ENCODE measurements at regions not wholly inside any gene's neighbourhood (a gene's known extent, or its start where the extent isn't known, plus 50 kb on each side); places are given as distances from the start of the nearest gene placed in this dataset.

GRCh38 chrX:115936008-115936407 lies 234.5 kb upstream of the AGTR2 start:
- TF ChIP-seq CHD1 (IDR thresholded peaks at IDR 0.05; ENCODE audit: low read depth, low read length) (no peak), SMC3 (IDR thresholded peaks at IDR 0.05; ENCODE audit: low read depth, low read length) (no peak), FOS (IDR thresholded peaks at IDR 0.05; ENCODE audit: low read depth, low read length) (no peak)
- DNase-seq (no peak), ATAC-seq (ENCODE audit: low read depth) (no peak)
- H2BK20ac ChIP-seq (ENCODE audit: low read depth, low read length), result no peak overlapping the region
- H4K91ac ChIP-seq (ENCODE audit: insufficient read depth, low read depth, low read length), result no peak overlapping the region
- H3K79me1 ChIP-seq (ENCODE audit: low read depth in 1 of 2, low read length in 2 of 2), result no peaks in the 10 kb centered on the region
- ChIA-PET CTCF (no interaction called here), POLR2A (ENCODE audit: unreplicated experiment) (no interaction called here)
- H2BK15ac ChIP-seq (ENCODE audit: low read depth, low read length), result no peak overlapping the region
- no peak overlapping the region for H3K14ac ChIP-seq (replicated peaks; ENCODE audit: low read depth, low read length)
- no peak overlapping the region for H4K5ac ChIP-seq (ENCODE audit: low read depth, low read length)
- no peak overlapping the region for H2BK5ac ChIP-seq (ENCODE audit: low read depth, low read length, poor library complexity, severe bottlenecking)
- H2BK120ac ChIP-seq (ENCODE audit: low read depth, low read length), result no peak overlapping the region
- H3K56ac ChIP-seq (ENCODE audit: extremely low read depth, insufficient read depth, low read length), result no peak overlapping the region
- no peak overlapping the region for H3K4me3 ChIP-seq (ENCODE audit: insufficient read depth, low read depth, low read length)
- H3K9me3 ChIP-seq (ENCODE audit: control insufficient read depth, insufficient read depth, low read length), result peaks cover 6% of the 10 kb centered on the region
- no CpG with 5 or more reads among the region's 5 CpGs for WGBS, 2 experiments (ENCODE audit: extremely low coverage in 2 of 2, insufficient read length in 1 of 2)
- H3K27ac ChIP-seq (ENCODE audit: insufficient read depth, low read length), result no peak overlapping the region
- H3K27me3 ChIP-seq (ENCODE audit: control insufficient read depth, insufficient read depth, low read length), result peaks cover 5% of the 10 kb centered on the region; the same call in 1 of the 2 replicates
- H3K9me1 ChIP-seq (ENCODE audit: insufficient read depth, low read length), result no peaks in the 10 kb centered on the region
- no peaks in the 10 kb centered on the region for H3K36me3 ChIP-seq (ENCODE audit: control insufficient read depth, insufficient read depth, low read length)
- no peak overlapping the region for H2AFZ ChIP-seq (replicated peaks; ENCODE audit: low read length, poor library complexity)
- H2AK5ac ChIP-seq (ENCODE audit: low read depth, low read length), result no peak overlapping the region
- no peak overlapping the region for H2AK9ac ChIP-seq (replicated peaks; ENCODE audit: low read depth, low read length, poor library complexity)
- H3K4me1 ChIP-seq (ENCODE audit: control insufficient read depth, insufficient read depth, low read length), result no peaks in the 10 kb centered on the region
- H3K9ac ChIP-seq (ENCODE audit: low read depth, low read length), result no peak overlapping the region
- H3K18ac ChIP-seq (ENCODE audit: low read depth, low read length), result no peak overlapping the region
- H3K4me2 ChIP-seq (ENCODE audit: low read depth, low read length), result no peak overlapping the region
- BruUV-seq (replicated peaks), result no TSS peak
- dilution Hi-C loops (cut with HindIII; ENCODE audit: low sequenced_read_pairs, unreplicated experiment), result no loop called here
- no peak overlapping the region for H4K8ac ChIP-seq (ENCODE audit: low read depth in 2 of 2, low read length in 2 of 2)
- intact Hi-C loops (cut with micrococcal nuclease), result no loop called here
- in situ Hi-C loops (cut with MboI; ENCODE audit: low sequenced_read_pairs), result no loop called here
- H3K23ac ChIP-seq (ENCODE audit: low read depth, low read length), result no peak overlapping the region
- no peak overlapping the region for H3K4ac ChIP-seq (ENCODE audit: low read depth, low read length)
- no peaks in the 10 kb centered on the region for H4K20me1 ChIP-seq (ENCODE audit: insufficient read depth, low read length)
